B cell (primary cell): ENCODE measurements at regions not wholly inside any gene's neighbourhood (a gene's known extent, or its start where the extent isn't known, plus 50 kb on each side); places are given as distances from the start of the nearest gene placed in this dataset.

Experiments
- CTCF ChIP-seq: fragments of 200-600 bp; IDR thresholded peaks from one replicate; pipeline ENCODE4 v1.8.0; 2022; ENCODE audit warnings: antibody characterized with exemption, mild to moderate bottlenecking
- EZH2 ChIP-seq: IDR thresholded peaks from 2 replicates; pipeline ENCODE4 v1.6.1; 2012; ENCODE audit warnings: borderline replicate concordance, low read depth, mild to moderate bottlenecking, moderate library complexity, low read length; ENCODE audit not compliant: insufficient read depth, poor library complexity, severe bottlenecking

GRCh38 chr6:40037271-40037670 is 103.0 kb upstream of the MOCS1 start:
- TF ChIP-seq EZH2: no peak
- TF ChIP-seq CTCF: no peak
